ENCODE measurements at regions not wholly inside any gene's neighbourhood (a gene's known extent, or its start where the extent isn't known, plus 50 kb on each side); places are given as distances from the start of the nearest gene placed in this dataset.

GRCh38 chr20:6410721-6411120 lies 287.9 kb upstream of the FERMT1 start:
- no peak overlapping the region for H3K4me3 Mint-ChIP-seq (ENCODE audit: low read depth)
- H3K27me3 Mint-ChIP-seq = no peaks in the 10 kb centered on the region
- no peak for TF ChIP-seq CTCF (IDR thresholded peaks at IDR 0.05; ENCODE audit: unreplicated experiment)
- H3K36me3 Mint-ChIP-seq (ENCODE audit: insufficient read depth) = no peaks in the 10 kb centered on the region
- H3K4me1 Mint-ChIP-seq (ENCODE audit: low read depth) = no peaks in the 10 kb centered on the region
- no peaks in the 10 kb centered on the region for H3K9me3 Mint-ChIP-seq (ENCODE audit: low read depth)
- H3K27ac Mint-ChIP-seq = no peak overlapping the region
- DNase-seq (ENCODE audit: low spot score, unreplicated experiment) = no peak

GRCh38 chr20:6407163-6407562 lies 284.3 kb upstream of the FERMT1 start:
- Mint-ChIP-seq H3K9me3 (ENCODE audit: low read depth) (no peaks in the 10 kb centered on the region), H3K27ac (no peak overlapping the region), H3K27me3 (no peaks in the 10 kb centered on the region), H3K4me3 (ENCODE audit: low read depth) (no peak overlapping the region), H3K36me3 (ENCODE audit: insufficient read depth) (no peaks in the 10 kb centered on the region), H3K4me1 (ENCODE audit: low read depth) (peaks cover under 1% of the 10 kb centered on the region)
- TF ChIP-seq CTCF (IDR thresholded peaks at IDR 0.05; ENCODE audit: unreplicated experiment) = no peak
- DNase-seq (ENCODE audit: low spot score, unreplicated experiment) = no peak

GRCh38 chr20:6401893-6402557 lies 279.2 kb upstream of the FERMT1 start:
- no peak overlapping the region for H3K4me3 Mint-ChIP-seq (ENCODE audit: low read depth)
- H3K27ac Mint-ChIP-seq = no peak overlapping the region
- no peak for DNase-seq (ENCODE audit: low spot score, unreplicated experiment)
- H3K36me3 Mint-ChIP-seq (ENCODE audit: insufficient read depth) = no peaks in the 10 kb centered on the region
- H3K4me1 Mint-ChIP-seq (ENCODE audit: low read depth) = peaks cover 15% of the 10 kb centered on the region
- no peak for TF ChIP-seq CTCF (IDR thresholded peaks at IDR 0.05; ENCODE audit: unreplicated experiment)
- H3K27me3 Mint-ChIP-seq = no peaks in the 10 kb centered on the region
- no peaks in the 10 kb centered on the region for H3K9me3 Mint-ChIP-seq (ENCODE audit: low read depth)

GRCh38 chr20:6397115-6397514 lies 274.3 kb upstream of the FERMT1 start:
- no peak overlapping the region for H3K4me3 Mint-ChIP-seq (ENCODE audit: low read depth)
- no peak for TF ChIP-seq CTCF (IDR thresholded peaks at IDR 0.05; ENCODE audit: unreplicated experiment)
- H3K9me3 Mint-ChIP-seq (ENCODE audit: low read depth) = no peaks in the 10 kb centered on the region
- H3K27ac Mint-ChIP-seq = no peak overlapping the region
- no peaks in the 10 kb centered on the region for H3K36me3 Mint-ChIP-seq (ENCODE audit: insufficient read depth)
- H3K27me3 Mint-ChIP-seq = no peaks in the 10 kb centered on the region
- DNase-seq (ENCODE audit: low spot score, unreplicated experiment) = no peak
- peaks cover 16% of the 10 kb centered on the region for H3K4me1 Mint-ChIP-seq (ENCODE audit: low read depth)

GRCh38 chr20:6395695-6396094 lies 272.9 kb upstream of the FERMT1 start:
- DNase-seq (ENCODE audit: low spot score, unreplicated experiment) = no peak
- H3K27me3 Mint-ChIP-seq = no peaks in the 10 kb centered on the region
- TF ChIP-seq CTCF (IDR thresholded peaks at IDR 0.05; ENCODE audit: unreplicated experiment) = no peak
- H3K4me1 Mint-ChIP-seq (ENCODE audit: low read depth) = peaks cover 2% of the 10 kb centered on the region
- H3K4me3 Mint-ChIP-seq (ENCODE audit: low read depth) = no peak overlapping the region
- H3K36me3 Mint-ChIP-seq (ENCODE audit: insufficient read depth) = no peaks in the 10 kb centered on the region
- no peak overlapping the region for H3K27ac Mint-ChIP-seq
- no peaks in the 10 kb centered on the region for H3K9me3 Mint-ChIP-seq (ENCODE audit: low read depth)
